Heart left ventricle (tissue), 16 donors: ENCODE measurements at regions not wholly inside any gene's neighbourhood (a gene's known extent, or its start where the extent isn't known, plus 50 kb on each side); places are given as distances from the start of the nearest gene placed in this dataset.

Experiments
- ATAC-seq, 4 donors: fragments of 200-7000 bp; cut with Tn5 transposase; one replicate each; pipeline ENCODE4 v1.9.1; 2020 to 2022; ENCODE audit warnings: moderate library complexity in 4 of 4, mild to moderate bottlenecking in 3 of 4, moderate number of reproducible peaks in 1 of 4
- DNase-seq, 5 donors: peaks; one replicate each; pipeline ENCODE4 v3.0.0-alpha.2; 2020
- H3K27ac ChIP-seq, 12 donors: fragments of 200-600 bp; sonication (generic) in 4 of 12; one replicate each; pipeline versions ENCODE4 v1.5.0 to v1.8.0; 2016 to 2022; ENCODE audit warnings: mild to moderate bottlenecking in 2 of 12
- H3K27me3 ChIP-seq, 9 donors: fragments of 200-600 bp; sonication (generic) in 2 of 9; one replicate each; pipeline versions ENCODE4 v1.5.1 to v1.8.0; 2016 to 2022; ENCODE audit warnings: mild to moderate bottlenecking in 3 of 9
- H3K36me3 ChIP-seq, 9 donors: fragments of 200-600 bp; sonication (generic) in 2 of 9; one replicate each; pipeline versions ENCODE4 v1.5.0 to v1.8.0; 2018 to 2022; ENCODE audit warnings: mild to moderate bottlenecking in 2 of 9
- H3K4me1 ChIP-seq, 12 donors: fragments of 200-600 bp; sonication (generic) in 4 of 12; one replicate each; pipeline versions ENCODE4 v1.5.0 to v1.8.0; 2016 to 2022; ENCODE audit warnings: mild to moderate bottlenecking in 3 of 12
- H3K4me3 ChIP-seq, 12 donors: fragments of 200-600 bp; sonication (generic) in 4 of 12; one replicate each; pipeline versions ENCODE4 v1.5.0 to v1.8.0; 2017 to 2022; ENCODE audit warnings: mild to moderate bottlenecking in 9 of 12, moderate library complexity in 4 of 12
- H3K9me3 ChIP-seq, 12 donors: fragments of 200-600 bp; sonication (generic) in 4 of 12; one replicate each; pipeline versions ENCODE4 v1.5.0 to v1.8.0; 2016 to 2022; ENCODE audit warnings: mild to moderate bottlenecking in 1 of 12
- CTCF ChIP-seq, 12 donors: fragments of 200-600 bp; sonication (generic) in 4 of 12; IDR thresholded peaks; one replicate each; pipeline versions ENCODE4 v1.5.0 to v1.8.0; 2018 to 2022; ENCODE audit warnings: antibody characterized with exemption in 12 of 12, mild to moderate bottlenecking in 5 of 12
- POLR2A ChIP-seq, 2 donors: fragments of 450-650 bp; IDR thresholded peaks; one replicate each; pipeline ENCODE4 v1.6.1; 2017; ENCODE audit warnings: antibody characterized with exemption in 2 of 2, mild to moderate bottlenecking in 2 of 2, moderate library complexity in 2 of 2
- WGBS, 4 donors: extraction: QIAGEN DNeasy Blood & Tissue Kit in 2 of 4; methylation state at CpG; one replicate each; pipeline versions ENCODE4 v1.1.5 to v1.1.7; 2013 to 2018; 5-methylcytosine and 5-hydroxymethylcytosine counted together
- intact Hi-C, 10 donors: fragments of 100-400 bp; cut with DNase I; formaldehyde crosslinking; loops; one replicate each; pipeline versions ENCODE4 v1.11.1 to v1.14.2; 2022
- donor health status: ischemic (EF 13 %, LVEDD 7.1; RV severe dilation, severe dysfunction).
- donor health status: healthy with polysubstance abuse.
- donor health status: DM: no; HTN: yes; CAD: no.
- donor health status: DM: no; HTN: no; CAD: no.
- donor health status: ischemic (EF 25% LVEDD 6.9; RV normal size, moderate dysfunction).
- donor health status: ischemic (EF 25% LVEDD 5.7; RV mildly dilated, moderate dysfunction).
- donor health status: healthy.
- donor health status: DM: yes; HTN: yes; CAD: no.
- donor health status: ischemic (EF 35%, LVEDD 5.7; RV mildly dilated, moderate dysfunction).
- donor health status: nonischemic (EF 11% LVEDD 7.7; RV severe dilation, severe dysfunction).
- donor health status: DM: yes; HTN: yes; CAD: no.
- donor health status: PGD.
- donor health status: ischemic (EF 29% LVEDD 5.4; RV normal size, mild dysfunction).
- donor health status: nonischemic (EF 23%, LVEDD 6.1; RV moderate dilation, normal function).

GRCh38 chr13:91024157-91024792 is 323.2 kb upstream of the MIR17HG start:
- H3K36me3 ChIP-seq = no peaks in the 10 kb centered on the region
- no peaks in the 10 kb centered on the region for H3K9me3 ChIP-seq
- intact Hi-C loops = no loop called here
- H3K27me3 ChIP-seq = peaks cover 0 to 7% (median 0%) of the 10 kb centered on the region in 9 donors
- no peak for DNase-seq
- no peaks in the 10 kb centered on the region for H3K4me1 ChIP-seq
- H3K27ac ChIP-seq = no peak overlapping the region
- H3K4me3 ChIP-seq = no peak overlapping the region
- no peak for TF ChIP-seq POLR2A (IDR thresholded peaks at IDR 0.05)
- no peak for TF ChIP-seq CTCF (IDR thresholded peaks at IDR 0.05)
- ATAC-seq = no peak
- WGBS, 4 donors = 74 to 82% (median 79%) methylated on average over 3 of the region's 3 CpGs

GRCh38 chr13:91025442-91025841 is 322.0 kb upstream of the MIR17HG start:
- Histone ChIP-seq H3K36me3 (no peaks in the 10 kb centered on the region), H3K27me3 (peaks cover 0 to 7% (median 0%) of the 10 kb centered on the region in 9 donors), H3K9me3 (no peaks in the 10 kb centered on the region), H3K4me3 (no peak overlapping the region), H3K27ac (no peak overlapping the region), H3K4me1 (no peaks in the 10 kb centered on the region)
- TF ChIP-seq CTCF (IDR thresholded peaks at IDR 0.05) = no peak
- TF ChIP-seq POLR2A (IDR thresholded peaks at IDR 0.05) = no peak
- intact Hi-C loops = no loop called here
- no peak for ATAC-seq
- no peak for DNase-seq

- no peaks in the 10 kb centered on the region for H3K36me3 ChIP-seq
- intact Hi-C loops = no loop called here
- H3K27me3 ChIP-seq = no peaks in the 10 kb centered on the region
- TF ChIP-seq POLR2A (IDR thresholded peaks at IDR 0.05) (no peak), CTCF (IDR thresholded peaks at IDR 0.05) (no peak)
- no peaks in the 10 kb centered on the region for H3K4me1 ChIP-seq
- ATAC-seq = no peak
- no peak for DNase-seq
- 75 to 84% (median 78%) methylated on average over 3 of the region's 3 CpGs for WGBS, 4 donors
- no peak overlapping the region for H3K27ac ChIP-seq
- H3K9me3 ChIP-seq = no peaks in the 10 kb centered on the region
- H3K4me3 ChIP-seq = no peak overlapping the region
These were observed 316.0 kb upstream of the MIR17HG start for GRCh38 chr13:91031508-91031907.

- H3K4me1 ChIP-seq = no peaks in the 10 kb centered on the region
- H3K27me3 ChIP-seq = no peaks in the 10 kb centered on the region
- WGBS, 4 donors = 0 to 59% (median 44%) methylated on average over 1 of the region's 1 CpG
- no peak for ATAC-seq
- no peak overlapping the region for H3K4me3 ChIP-seq
- H3K36me3 ChIP-seq = no peaks in the 10 kb centered on the region
- intact Hi-C loops = no loop called here
- DNase-seq = no peak
- H3K27ac ChIP-seq = no peak overlapping the region
- TF ChIP-seq CTCF (IDR thresholded peaks at IDR 0.05) = no peak
- no peak for TF ChIP-seq POLR2A (IDR thresholded peaks at IDR 0.05)
- H3K9me3 ChIP-seq = no peaks in the 10 kb centered on the region
These were observed 315.4 kb upstream of the MIR17HG start for GRCh38 chr13:91032104-91032503.
